ENCODE measurements at regions not wholly inside any gene's neighbourhood (a gene's known extent, or its start where the extent isn't known, plus 50 kb on each side); places are given as distances from the start of the nearest gene placed in this dataset.
A peak's percentile ranks its signal among the peaks of the same experiment; 100 is the strongest.
"Not testable (repeated sequence)": the region's sequence is repeated elsewhere in the genome, so short reads cannot be mapped to it uniquely, and the experiment has no call there.

DNA sequence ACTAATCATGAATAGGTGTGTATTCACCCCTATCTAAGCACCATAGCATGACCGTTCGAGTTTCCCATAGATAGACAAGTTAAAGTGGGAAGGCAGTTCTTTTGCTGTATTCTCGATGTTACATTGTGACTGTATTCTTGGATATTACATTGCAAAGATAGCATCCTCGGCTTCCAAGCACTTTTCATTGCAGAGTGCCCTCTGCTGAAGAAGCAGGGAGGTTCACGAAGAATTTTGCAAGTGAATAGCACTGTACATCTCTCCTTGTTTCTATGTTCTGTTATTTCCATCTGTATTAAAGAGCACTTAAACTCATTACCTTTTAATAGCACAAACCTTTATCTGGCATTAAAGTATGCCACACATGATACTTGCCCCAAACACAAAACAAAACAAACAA is 426.7 kb upstream of the ARX start:
- no peak for DNase-seq

GRCh38 chrX:25433307-25433706 is 417.5 kb upstream of the ARX start:
- DNase-seq = no peak

- DNase-seq = no peak
Measured at GRCh38 chrX:25432396-25432795, 416.6 kb upstream of the ARX start.

GRCh38 chrX:25427873-25428555 is 412.2 kb upstream of the ARX start:
- DNase-seq = no peak

DNA sequence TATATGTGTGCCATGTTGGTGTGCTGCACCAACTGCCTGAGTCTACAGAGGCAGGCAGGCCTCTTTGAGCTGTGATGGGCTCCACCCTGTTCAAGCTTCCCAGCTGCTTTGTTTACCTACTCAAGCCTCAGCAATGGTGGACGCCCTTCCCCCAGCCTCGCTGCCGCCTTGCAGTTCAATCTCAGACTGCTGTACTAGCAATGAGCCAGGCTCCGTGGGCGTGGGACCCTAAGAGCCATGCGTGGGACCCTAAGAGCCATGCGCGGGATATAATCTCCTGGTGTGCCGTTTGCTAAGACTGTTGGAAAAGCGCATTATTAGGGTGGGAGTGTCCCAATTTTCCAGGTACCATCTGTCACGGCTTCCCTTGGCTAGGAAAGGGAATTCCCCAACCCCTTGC is 388.4 kb upstream of the ARX start:
- not testable (repeated sequence) for DNase-seq

DNA sequence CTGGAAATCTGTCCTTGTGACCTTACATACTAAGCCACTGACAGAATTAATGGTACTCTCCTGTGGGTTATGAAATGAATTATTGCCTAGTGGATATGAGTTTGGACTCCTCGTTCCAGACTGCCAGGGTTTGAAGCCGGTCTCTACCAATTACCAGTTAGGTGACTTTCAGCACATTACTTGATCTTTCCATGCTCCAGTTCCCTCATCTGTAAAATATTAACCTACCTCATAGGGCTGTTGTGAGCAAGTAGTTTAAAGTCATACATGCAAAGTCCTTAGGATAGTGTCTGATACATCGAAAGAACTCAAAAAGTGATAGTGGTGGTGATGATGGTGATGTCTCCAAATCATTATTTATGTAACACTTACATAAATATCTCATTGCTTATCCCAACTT is 373.5 kb upstream of the ARX start:
- DNase-seq = no peak

GRCh38 chrX:25383196-25383595 is 367.4 kb upstream of the ARX start:
- no peak for DNase-seq

- DNase-seq = peak in 1 of 2 donors; percentile 7
Measured at GRCh38 chrX:25356456-25356855, 340.7 kb upstream of the ARX start.

- DNase-seq = no peak
Measured at GRCh38 chrX:25344161-25344936, 328.6 kb upstream of the ARX start.

- no peak for DNase-seq
Measured at GRCh38 chrX:25343060-25343459, 327.3 kb upstream of the ARX start.

- DNase-seq = no peak
Measured at GRCh38 chrX:25337841-25338240, 322.1 kb upstream of the ARX start.

GRCh38 chrX:25300994-25301393 is 285.2 kb upstream of the ARX start:
- DNase-seq = no peak

DNA sequence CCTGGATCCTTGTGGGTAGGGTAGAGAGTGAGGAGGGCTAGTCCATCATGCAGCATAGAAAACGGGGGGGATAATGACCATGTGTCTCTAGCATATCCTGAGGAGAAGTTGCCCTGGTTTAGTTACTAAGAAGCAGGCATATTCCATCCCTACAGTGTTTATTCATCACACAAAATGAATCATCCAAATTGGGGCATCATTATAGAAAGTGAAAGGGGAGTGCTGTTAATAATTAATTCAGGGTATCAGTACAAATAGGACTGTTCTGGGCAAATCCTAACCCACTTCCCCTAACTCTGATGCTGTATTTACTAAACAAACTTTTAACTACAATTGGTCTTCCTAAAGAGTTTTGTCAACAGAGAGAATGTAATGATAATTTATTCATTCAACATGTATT is 281.1 kb upstream of the ARX start:
- DNase-seq = no peak

DNA sequence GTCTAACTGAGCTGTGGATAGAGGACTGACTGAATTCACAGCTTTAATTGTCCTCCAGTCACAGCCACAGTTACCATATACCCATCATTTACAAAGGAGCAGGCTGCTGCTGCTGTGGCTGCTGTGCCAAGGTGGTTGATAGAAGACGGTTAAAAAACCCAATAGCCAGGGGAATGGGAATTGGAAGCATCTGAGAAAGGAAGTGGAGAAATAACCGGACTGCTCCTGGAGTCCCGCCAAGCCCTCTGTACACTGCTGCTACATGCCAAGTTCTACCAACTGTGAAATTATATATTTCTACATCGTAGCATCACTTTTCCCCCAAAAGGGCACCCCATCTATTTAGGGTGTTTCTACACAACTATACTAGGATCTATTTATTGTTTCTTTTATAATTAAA is 279.7 kb upstream of the ARX start:
- DNase-seq = no peak

GRCh38 chrX:25290132-25290531 is 274.4 kb upstream of the ARX start:
- no peak for DNase-seq

DNA sequence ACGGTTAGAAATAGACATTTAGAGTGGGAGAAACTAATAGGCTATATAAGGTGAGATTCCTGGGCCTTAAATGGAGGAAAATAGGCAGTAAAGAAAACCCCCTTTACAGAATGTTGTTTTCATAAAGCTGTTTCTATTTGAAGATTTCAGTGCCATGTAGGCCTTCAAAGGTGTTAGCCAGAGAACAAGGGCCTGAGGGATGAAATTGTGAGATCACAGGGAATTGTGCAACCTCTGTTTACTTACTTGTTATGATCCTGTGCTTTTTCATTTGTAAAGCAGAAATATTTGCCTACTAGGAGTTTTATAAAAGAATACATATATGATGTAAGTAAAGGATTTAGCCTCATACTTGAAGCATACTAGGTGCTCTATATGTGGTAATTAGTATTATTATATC is 272.9 kb upstream of the ARX start:
- DNase-seq = no peak

GRCh38 chrX:25287521-25287920 is 271.8 kb upstream of the ARX start:
- no peak for DNase-seq

- no peak for DNase-seq
Measured at GRCh38 chrX:25285598-25285997, 269.8 kb upstream of the ARX start.

DNA sequence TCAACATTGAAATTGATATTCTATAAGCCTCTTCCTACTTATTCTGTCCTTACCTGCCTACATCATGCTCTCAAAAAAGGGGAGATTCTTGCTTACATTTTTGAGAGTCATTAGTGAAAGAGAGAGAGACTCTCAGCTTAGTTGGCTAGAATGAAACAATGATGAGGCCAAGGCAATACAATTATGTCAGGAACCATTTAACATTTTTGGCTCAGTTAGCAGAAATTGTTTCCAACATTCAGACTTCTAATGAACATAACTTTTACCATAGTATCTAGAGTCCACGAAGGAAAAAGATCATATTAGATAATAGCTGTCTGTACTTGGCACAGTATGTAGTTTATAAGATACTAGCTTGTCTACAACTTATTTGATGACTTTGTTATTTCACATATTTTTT is 263.7 kb upstream of the ARX start:
- DNase-seq = no peak

GRCh38 chrX:25278341-25278740 is 262.6 kb upstream of the ARX start:
- DNase-seq = no peak

DNA sequence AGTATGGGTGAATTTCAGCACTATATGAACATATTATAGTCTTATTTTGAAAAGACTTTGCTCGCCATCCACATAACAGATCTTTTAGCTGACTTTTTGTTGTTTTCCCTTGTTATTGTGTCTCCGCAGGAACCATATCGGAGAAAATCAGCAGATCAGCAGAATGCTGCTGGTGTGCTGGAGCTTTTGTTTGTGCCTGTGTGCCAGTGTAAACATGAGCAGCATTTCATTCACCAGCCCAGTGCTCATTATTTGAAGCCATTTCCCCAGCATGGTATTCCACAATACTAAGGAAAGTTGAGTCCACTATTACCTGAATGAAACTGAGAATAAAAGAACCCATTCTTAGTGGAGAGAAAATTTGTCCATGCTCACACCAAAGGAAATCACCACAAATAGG is 261.8 kb upstream of the ARX start:
- no peak for DNase-seq

GRCh38 chrX:25275159-25275558 is 259.4 kb upstream of the ARX start:
- DNase-seq = no peak

DNA sequence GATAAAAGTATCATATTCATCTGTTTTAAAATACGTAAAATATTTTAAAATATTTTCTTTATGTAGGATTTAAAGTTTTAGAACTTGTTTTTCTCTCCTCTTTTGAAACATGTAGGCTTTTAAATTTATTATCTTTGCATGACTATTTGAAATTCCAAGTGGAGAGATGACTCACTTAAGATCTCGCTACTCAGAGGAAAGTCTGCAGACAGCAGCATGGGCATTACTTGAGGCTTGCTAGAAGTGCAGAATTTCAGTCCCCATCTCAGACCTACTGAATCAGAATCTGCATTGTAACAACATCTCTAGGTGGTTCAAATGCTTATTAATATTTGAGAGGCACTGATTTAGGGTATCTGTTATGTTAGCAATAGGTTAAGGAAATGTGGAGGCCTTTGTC is 225.7 kb upstream of the ARX start:
- no peak for DNase-seq

DNA sequence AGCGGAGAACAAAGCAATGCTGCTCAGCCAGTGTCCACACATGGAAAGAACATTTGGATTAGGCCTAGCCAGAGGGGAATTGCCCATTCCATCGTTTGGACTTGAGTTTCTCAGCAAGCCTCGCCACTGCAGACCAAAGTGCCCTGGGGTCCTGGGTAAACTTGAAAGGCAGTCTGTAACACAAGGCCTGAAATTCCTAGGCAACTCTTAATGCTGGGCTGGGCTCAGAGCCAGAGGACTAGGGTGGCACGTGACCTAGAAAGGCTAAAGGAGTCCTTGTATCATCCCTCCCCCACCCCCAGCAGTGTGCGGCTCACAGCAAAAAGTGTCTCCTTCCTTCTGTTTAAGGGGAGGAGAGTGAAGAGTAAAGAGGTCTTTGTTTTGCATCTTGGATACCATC is 210.4 kb upstream of the ARX start:
- no peak for DNase-seq

DNA sequence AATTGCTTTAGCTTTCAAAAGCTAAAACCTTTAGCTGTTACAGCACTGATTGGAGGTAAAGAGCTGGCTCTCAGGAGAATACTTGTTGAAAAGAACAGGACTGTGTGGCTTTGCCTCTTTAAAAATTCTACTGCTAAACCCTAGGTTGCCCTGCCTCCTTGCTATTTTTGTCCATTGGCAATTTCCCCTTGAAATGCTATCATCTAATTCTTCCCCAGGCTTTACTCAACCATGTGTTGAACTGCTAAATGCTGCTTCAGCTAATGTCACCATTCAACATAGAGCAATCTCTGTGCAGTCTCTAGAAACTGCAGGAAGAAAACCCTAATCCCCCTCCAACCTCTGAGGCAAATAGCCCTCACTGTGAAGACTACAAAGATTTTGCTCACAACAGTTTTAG is 203.7 kb upstream of the ARX start:
- DNase-seq = no peak

Data from hippocampal formation (tissue), 2 donors.